Skeletal muscle tissue (tissue), 3 donors: ENCODE measurements at regions not wholly inside any gene's neighbourhood (a gene's known extent, or its start where the extent isn't known, plus 50 kb on each side); places are given as distances from the start of the nearest gene placed in this dataset.

Source experiments
- H3K27ac ChIP-seq: one replicate; pipeline ENCODE4 v1.7.0; 2013; ENCODE audit warnings: mild to moderate bottlenecking, low read depth, low read length, inconsistent platforms
- H3K27me3 ChIP-seq, 3 donors: one replicate each; pipeline ENCODE4 v1.7.0; 2013; ENCODE audit warnings: low read length in 3 of 3; ENCODE audit not compliant: control insufficient read depth in 3 of 3, insufficient read depth in 3 of 3
- H3K36me3 ChIP-seq, 3 donors: one replicate each; pipeline ENCODE4 v1.7.0; 2013; ENCODE audit warnings: low read length in 3 of 3; ENCODE audit not compliant: control insufficient read depth in 3 of 3, insufficient read depth in 3 of 3
- H3K4me1 ChIP-seq, 3 donors: one replicate each; pipeline ENCODE4 v1.7.0; 2013; ENCODE audit warnings: low read length in 3 of 3, mild to moderate bottlenecking in 3 of 3; ENCODE audit not compliant: control insufficient read depth in 3 of 3, insufficient read depth in 3 of 3
- H3K4me3 ChIP-seq, 3 donors: one replicate each; pipeline ENCODE4 v1.7.0; 2013; ENCODE audit warnings: low read length in 3 of 3
- H3K9ac ChIP-seq, 3 donors: one replicate each; pipeline ENCODE4 v1.7.0; 2013; ENCODE audit warnings: low read length in 3 of 3, mild to moderate bottlenecking in 3 of 3, moderate library complexity in 2 of 3, low read depth in 1 of 3
- H3K9me3 ChIP-seq, 3 donors: one replicate each; pipeline ENCODE4 v1.7.0; 2013; ENCODE audit warnings: low read length in 3 of 3; ENCODE audit not compliant: control insufficient read depth in 3 of 3
- donor health status: Osteomylitis.

DNA sequence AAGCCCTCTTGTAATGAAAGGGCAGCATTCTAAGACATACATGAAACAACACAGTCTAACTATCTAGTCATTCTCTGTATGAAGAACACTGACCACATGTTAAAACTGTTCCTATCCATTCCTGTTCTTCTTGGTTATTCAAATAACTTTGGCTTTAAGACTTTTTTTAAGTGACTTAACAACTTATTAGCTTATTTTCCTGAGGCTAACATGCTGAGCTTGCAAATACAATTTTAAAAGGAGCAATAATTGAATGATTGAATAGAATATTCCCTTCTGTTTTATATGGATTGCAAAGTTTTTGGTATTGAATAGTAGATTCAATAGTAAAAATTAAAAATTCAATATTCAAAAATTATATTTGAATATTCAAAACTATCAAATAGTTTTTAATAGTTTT is 92.3 kb downstream of the HTR5A start:
- no peak overlapping the region for H3K9ac ChIP-seq
- H3K36me3 ChIP-seq, result no peaks in the 10 kb centered on the region
- H3K27me3 ChIP-seq, result peaks cover 0 to 5% (median 0%) of the 10 kb centered on the region in 3 donors
- H3K9me3 ChIP-seq, result no peaks in the 10 kb centered on the region
- H3K27ac ChIP-seq, result no peak overlapping the region
- H3K4me3 ChIP-seq, result no peak overlapping the region
- H3K4me1 ChIP-seq, result peaks cover 0 to 12% (median 10%) of the 10 kb centered on the region in 3 donors

DNA sequence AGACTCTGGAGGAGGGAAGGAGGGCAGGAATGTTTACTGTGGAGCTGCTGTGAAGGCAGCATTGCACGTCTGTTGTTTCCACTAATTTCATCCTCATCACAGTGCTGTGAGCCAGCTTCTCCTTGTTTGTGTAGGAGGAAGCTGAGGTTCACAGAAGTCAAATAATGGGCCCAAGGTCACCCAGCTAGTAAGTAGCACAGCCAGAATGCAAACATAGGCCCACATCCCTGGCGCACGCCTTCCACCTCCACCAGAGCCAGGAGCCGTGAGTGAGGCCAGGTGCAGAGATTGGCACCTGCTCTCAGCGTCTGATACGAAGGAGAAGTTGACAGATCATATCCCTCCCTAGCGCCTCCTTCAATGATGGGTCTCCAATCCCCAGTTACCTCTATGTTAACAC is 93.6 kb downstream of the HTR5A start:
- no peaks in the 10 kb centered on the region for H3K9me3 ChIP-seq
- peaks cover 0 to 12% (median 10%) of the 10 kb centered on the region in 3 donors for H3K4me1 ChIP-seq
- no peaks in the 10 kb centered on the region for H3K36me3 ChIP-seq
- no peak overlapping the region for H3K27ac ChIP-seq
- H3K27me3 ChIP-seq, result peaks cover 0 to 5% (median 0%) of the 10 kb centered on the region in 3 donors
- H3K4me3 ChIP-seq, result no peak overlapping the region
- no peak overlapping the region for H3K9ac ChIP-seq

DNA sequence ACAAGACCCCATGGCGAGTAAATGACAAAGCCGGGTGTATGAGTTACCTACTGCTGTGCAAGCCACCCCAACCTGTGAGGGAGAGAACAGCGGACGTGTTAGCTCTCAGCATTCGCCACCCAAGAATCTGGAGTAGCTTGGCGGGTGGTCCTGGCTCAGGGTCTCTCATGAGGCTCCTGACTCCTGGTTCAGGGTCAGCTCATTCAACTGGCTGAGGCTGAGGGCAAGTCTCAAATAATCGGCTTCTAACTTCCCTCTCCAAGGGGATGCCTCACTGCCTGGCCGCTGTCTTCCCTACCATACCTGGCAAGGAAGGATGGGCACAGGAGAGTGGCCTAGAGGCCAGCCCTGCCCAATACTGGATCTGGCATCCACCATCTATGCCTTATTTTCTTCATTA is 94.2 kb downstream of the HTR5A start:
- no peaks in the 10 kb centered on the region for H3K9me3 ChIP-seq
- H3K4me3 ChIP-seq, result no peak overlapping the region
- H3K4me1 ChIP-seq, result peaks cover 0 to 12% (median 10%) of the 10 kb centered on the region in 3 donors
- H3K36me3 ChIP-seq, result no peaks in the 10 kb centered on the region
- H3K27me3 ChIP-seq, result peaks cover 3 to 5% (median 4%) of the 10 kb centered on the region in 3 donors
- no peak overlapping the region for H3K9ac ChIP-seq
- no peak overlapping the region for H3K27ac ChIP-seq

DNA sequence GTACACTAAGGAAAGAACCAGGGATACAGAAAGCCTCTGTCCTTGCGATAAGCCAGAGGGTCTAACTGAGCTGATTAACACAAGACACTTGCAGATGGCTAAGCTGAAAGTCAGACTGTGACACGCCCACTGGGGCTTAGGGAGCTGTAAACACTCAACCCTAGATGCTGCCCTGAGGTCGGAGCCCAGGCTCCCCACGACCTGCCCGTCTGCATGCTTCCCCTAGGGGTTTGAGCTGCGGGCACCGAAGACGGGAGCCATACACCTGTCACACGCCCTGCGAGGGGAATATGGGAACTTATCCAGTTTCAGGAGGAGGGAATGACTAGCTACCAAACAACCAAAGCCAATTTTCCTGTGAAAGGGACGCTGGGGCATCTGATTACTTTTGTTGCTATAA is 96.0 kb downstream of the HTR5A start:
- no peak overlapping the region for H3K4me3 ChIP-seq

DNA sequence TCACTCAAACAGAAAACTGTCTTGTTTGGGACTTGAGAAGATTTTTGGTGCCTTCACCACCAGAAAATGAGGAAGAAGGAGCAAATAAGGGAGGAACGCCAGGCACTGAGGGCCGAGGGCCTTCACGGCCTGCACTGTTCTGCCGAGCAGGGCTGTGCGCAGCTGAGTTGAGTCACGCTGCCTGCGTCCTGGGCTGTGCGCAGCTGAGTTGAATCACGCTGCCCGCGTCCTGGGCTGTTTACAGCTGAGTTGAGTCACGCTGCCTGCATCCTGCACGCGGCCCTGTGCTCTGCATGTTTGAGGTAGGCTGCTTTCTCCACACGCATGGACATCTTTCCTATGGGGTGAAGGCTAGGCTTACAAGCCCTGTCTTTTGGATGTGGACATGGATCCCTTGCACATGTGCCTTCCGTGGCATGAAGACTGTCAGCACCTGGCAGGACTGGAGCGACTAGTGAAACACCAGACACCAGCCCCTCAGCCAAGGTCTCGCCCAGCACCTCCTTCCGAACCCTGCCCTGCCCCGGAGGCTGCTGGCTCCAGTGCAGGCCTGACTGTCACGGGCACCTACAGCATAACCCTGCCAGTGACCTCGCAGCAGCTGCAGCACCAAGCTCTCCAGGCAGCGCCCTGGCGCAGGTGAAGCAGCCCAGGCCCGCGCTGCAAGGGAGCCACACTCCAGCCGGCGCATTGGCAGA is 96.7 kb downstream of the HTR5A start:
- H3K9me3 ChIP-seq, result no peaks in the 10 kb centered on the region
- H3K36me3 ChIP-seq, result no peaks in the 10 kb centered on the region
- H3K27me3 ChIP-seq, result peaks cover 3 to 7% (median 5%) of the 10 kb centered on the region in 3 donors
- no peak overlapping the region for H3K27ac ChIP-seq
- no peak overlapping the region for H3K4me3 ChIP-seq
- peaks cover 0 to 12% (median 10%) of the 10 kb centered on the region in 3 donors for H3K4me1 ChIP-seq
- peak overlapping the region in 1 of 3 donors; percentile 45 for H3K9ac ChIP-seq

More for the DNA sequence above, 96.0 kb downstream of the HTR5A start:
- Histone ChIP-seq H3K27me3 (peaks cover 3 to 7% (median 5%) of the 10 kb centered on the region in 3 donors), H3K27ac (no peak overlapping the region), H3K9ac (peak overlapping the region in 1 of 3 donors; percentile 45), H3K9me3 (no peaks in the 10 kb centered on the region), H3K36me3 (no peaks in the 10 kb centered on the region), H3K4me1 (peaks cover 0 to 12% (median 10%) of the 10 kb centered on the region in 3 donors)

DNA sequence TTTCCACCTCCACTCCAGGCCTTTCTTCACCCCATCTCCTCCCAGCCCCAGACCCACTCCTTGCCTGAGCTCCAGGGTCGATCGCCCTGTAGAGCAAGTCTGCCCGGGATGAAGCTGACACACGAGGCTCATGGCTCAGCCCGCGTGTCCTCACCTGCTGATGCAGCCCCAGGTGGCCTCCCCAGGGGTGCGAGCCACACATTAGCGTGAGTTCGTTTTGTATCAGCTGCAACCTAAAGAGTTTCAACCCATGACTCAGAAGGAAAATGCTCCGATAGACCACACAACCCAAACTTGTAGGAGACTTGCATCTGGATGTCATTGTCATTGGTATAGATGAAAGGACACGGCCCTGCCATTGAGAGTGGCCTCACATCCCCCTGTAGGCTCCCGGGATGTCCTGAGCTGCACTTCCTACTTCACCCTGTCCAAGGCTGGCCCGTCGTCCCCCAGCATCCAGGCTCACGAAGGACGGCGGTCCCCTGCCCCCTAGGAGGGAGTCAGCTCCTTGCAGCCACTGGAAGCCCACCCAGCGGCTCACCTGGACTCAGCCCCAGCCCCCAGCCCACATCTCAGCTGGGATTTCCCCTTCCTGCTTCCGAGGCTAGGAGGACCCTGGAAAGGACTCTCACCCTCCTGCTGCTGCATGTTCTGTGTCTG is 97.7 kb downstream of the HTR5A start:
- Histone ChIP-seq H3K4me3 (no peak overlapping the region), H3K4me1 (peaks cover 0 to 12% (median 10%) of the 10 kb centered on the region in 3 donors), H3K9me3 (no peaks in the 10 kb centered on the region), H3K27me3 (peaks cover 3 to 10% (median 5%) of the 10 kb centered on the region in 3 donors), H3K27ac (no peak overlapping the region), H3K36me3 (no peaks in the 10 kb centered on the region), H3K9ac (no peak overlapping the region)

DNA sequence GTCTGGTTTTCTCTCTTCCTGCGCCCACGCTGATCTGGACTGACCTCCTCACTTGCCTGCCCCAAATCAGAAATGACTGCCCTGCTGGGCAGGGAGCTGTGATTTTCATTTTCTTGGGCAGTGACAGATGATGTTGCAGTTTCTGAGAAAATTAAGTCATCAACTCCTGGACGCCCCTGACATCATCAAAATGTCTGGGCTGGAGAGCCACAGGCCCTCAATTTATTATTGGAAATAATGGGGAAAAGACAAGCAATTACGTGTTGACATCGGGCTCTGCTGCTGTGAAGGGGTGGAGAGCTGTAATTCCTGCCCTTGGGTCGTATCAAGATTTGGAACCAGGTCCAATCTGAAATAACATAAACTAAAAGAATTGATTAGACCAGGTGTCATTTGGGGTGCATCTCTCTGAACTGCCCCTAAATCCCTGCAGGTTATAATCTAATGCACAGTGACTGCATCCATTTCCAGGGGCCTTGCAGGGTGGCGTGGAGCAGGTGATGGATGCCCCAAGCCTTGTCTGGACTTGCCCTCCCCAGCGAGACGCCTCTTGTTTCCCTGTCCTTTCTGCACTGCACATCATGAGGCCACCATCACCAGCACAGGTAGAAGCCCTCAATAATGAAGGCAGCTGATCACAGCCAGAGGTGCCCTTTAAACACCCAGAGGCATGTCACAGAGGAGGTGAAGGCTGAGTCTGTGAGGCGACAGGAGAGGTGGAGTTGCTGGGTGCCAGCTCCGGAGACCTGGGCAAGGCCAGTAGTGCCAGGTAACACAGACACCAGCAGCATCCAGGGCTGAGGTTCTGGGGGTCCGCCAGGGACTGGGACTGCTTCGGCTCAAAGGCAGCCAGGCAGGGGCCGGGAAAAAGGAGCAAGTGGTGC is 98.7 kb downstream of the HTR5A start:
- Histone ChIP-seq H3K4me3 (no peak overlapping the region), H3K4me1 (peaks cover 0 to 12% (median 10%) of the 10 kb centered on the region in 3 donors)

DNA sequence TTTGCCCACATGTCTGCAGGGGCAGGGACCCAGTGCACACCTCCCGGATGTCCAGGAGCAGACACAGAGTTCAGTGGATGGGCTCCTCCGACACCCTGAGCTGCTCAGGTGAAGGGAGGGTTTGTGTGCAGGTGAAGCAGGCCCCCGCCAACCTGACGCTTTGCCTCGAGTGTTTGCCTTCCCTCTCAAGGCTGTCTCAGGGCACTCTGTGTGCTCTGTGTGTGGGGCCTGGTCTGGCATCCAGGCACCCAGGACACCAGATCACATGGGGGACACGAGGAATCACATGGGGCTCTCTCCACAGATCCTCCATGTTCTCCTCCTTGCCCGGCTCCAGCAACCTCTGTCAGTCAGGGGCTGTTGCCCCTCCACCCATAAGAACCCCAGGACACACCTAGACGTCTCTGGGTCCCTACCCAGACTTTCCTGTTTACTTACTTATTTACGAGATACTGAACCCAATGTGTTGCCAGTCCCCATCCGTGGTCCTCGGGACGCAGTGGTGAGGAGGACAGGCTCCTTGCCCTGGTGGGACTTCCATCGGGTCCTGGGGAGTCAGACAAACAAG is 99.5 kb downstream of the HTR5A start:
- H3K4me1 ChIP-seq, result peaks cover 0 to 12% (median 10%) of the 10 kb centered on the region in 3 donors
- H3K9ac ChIP-seq, result no peak overlapping the region
- no peak overlapping the region for H3K4me3 ChIP-seq
- no peaks in the 10 kb centered on the region for H3K9me3 ChIP-seq
- peaks cover 3 to 10% (median 5%) of the 10 kb centered on the region in 3 donors for H3K27me3 ChIP-seq
- H3K27ac ChIP-seq, result no peak overlapping the region
- no peaks in the 10 kb centered on the region for H3K36me3 ChIP-seq

More for the DNA sequence above, 98.7 kb downstream of the HTR5A start:
- Histone ChIP-seq H3K9me3 (no peaks in the 10 kb centered on the region), H3K36me3 (no peaks in the 10 kb centered on the region), H3K27me3 (peaks cover 3 to 10% (median 5%) of the 10 kb centered on the region in 3 donors), H3K9ac (no peak overlapping the region), H3K27ac (no peak overlapping the region)

DNA sequence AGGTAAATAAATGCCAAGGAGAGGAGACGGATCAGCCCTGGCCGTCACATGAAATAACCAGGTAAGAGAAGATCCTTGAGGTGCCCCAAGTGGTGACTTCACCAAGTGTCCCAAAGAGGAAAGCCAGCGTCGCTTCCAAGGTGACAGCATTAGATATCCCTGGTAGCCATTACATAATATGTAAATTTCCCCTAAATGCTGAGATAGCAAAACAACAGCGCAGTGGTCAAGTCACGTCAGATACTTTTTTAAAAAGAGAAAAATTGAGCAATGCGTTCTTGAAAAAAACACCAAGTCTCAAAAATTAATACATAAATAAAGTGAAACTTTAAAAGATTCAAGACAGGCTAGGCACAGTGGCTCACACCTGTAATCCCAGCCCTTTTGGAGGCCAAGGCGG is 100.2 kb downstream of the HTR5A start:
- Histone ChIP-seq H3K9ac (no peak overlapping the region), H3K9me3 (no peaks in the 10 kb centered on the region), H3K4me1 (peaks cover 0 to 12% (median 10%) of the 10 kb centered on the region in 3 donors), H3K4me3 (no peak overlapping the region), H3K36me3 (no peaks in the 10 kb centered on the region), H3K27me3 (peaks cover 3 to 10% (median 5%) of the 10 kb centered on the region in 3 donors), H3K27ac (no peak overlapping the region)
